H9 (cell line): ENCODE measurements at regions not wholly inside any gene's neighbourhood (a gene's known extent, or its start where the extent isn't known, plus 50 kb on each side); places are given as distances from the start of the nearest gene placed in this dataset.

Experiments used
- DNase-seq: peaks from one replicate; pipeline ENCODE4 v3.0.0-alpha.2; 2017
- H2AFZ ChIP-seq: one replicate; pipeline ENCODE4 v1.6.1; 2013; ENCODE audit warnings: mild to moderate bottlenecking, low read length, control low read depth, moderate library complexity
- H2AK5ac ChIP-seq: 2 replicates; pipeline ENCODE4 v1.6.1; 2013; ENCODE audit warnings: low read length, control low read depth, mixed read lengths; ENCODE audit not compliant: insufficient read length
- H2BK120ac ChIP-seq: one replicate; pipeline ENCODE4 v1.6.1; 2013; ENCODE audit warnings: low read depth, mild to moderate bottlenecking, low read length, control low read depth, inconsistent platforms; ENCODE audit not compliant: poor library complexity, severe bottlenecking
- H2BK12ac ChIP-seq: 2 replicates; pipeline ENCODE4 v1.6.1; 2013; ENCODE audit warnings: low read length, control low read depth, mixed read lengths, low read depth; ENCODE audit not compliant: insufficient read length
- H2BK15ac ChIP-seq: 2 replicates; pipeline ENCODE4 v1.6.1; 2013; ENCODE audit warnings: low read depth, low read length, control low read depth
- H2BK20ac ChIP-seq: one replicate; pipeline ENCODE4 v1.6.1; 2013; ENCODE audit warnings: low read depth, mild to moderate bottlenecking, low read length, control low read depth, inconsistent platforms; ENCODE audit not compliant: poor library complexity, severe bottlenecking
- H2BK5ac ChIP-seq: 2 replicates; pipeline ENCODE4 v1.6.1; 2013; ENCODE audit warnings: low read length, control low read depth, mixed read lengths; ENCODE audit not compliant: insufficient read length
- H3K14ac ChIP-seq: 2 replicates; pipeline ENCODE4 v1.6.1; 2013; ENCODE audit warnings: low read length, control low read depth; ENCODE audit not compliant: insufficient read depth
- H3K18ac ChIP-seq: 2 replicates; pipeline ENCODE4 v1.6.1; 2013; ENCODE audit warnings: low read depth, mild to moderate bottlenecking, mixed read lengths, low read length, control low read depth; ENCODE audit not compliant: insufficient read length
- H3K23ac ChIP-seq: 2 replicates; pipeline ENCODE4 v1.6.1; 2013; ENCODE audit warnings: low read length, control low read depth, mixed read lengths, low read depth; ENCODE audit not compliant: insufficient read length
- H3K23me2 ChIP-seq: 2 replicates; pipeline ENCODE4 v1.6.1; 2013; ENCODE audit warnings: low read depth, mild to moderate bottlenecking, mixed read lengths, low read length, control low read depth; ENCODE audit not compliant: insufficient read length, poor library complexity, severe bottlenecking
- H3K27ac ChIP-seq: 2 replicates; pipeline ENCODE4 v1.5.1; 2013; ENCODE audit warnings: low read length, control low read depth, mixed read lengths, low read depth; ENCODE audit not compliant: insufficient read length
- H3K27me3 ChIP-seq: 2 replicates; pipeline ENCODE4 v1.6.1; 2013; ENCODE audit warnings: low read length, control low read depth, inconsistent platforms; ENCODE audit not compliant: insufficient read depth
- H3K4ac ChIP-seq: 2 replicates; pipeline ENCODE4 v1.6.1; 2013; ENCODE audit warnings: low read depth, mild to moderate bottlenecking, control low read depth, inconsistent platforms, low read length, moderate library complexity
- H3K4me1 ChIP-seq: 2 replicates; pipeline ENCODE4 v1.6.1; 2013; ENCODE audit warnings: low read length, control low read depth, inconsistent platforms; ENCODE audit not compliant: insufficient read depth
- H3K4me2 ChIP-seq: 2 replicates; pipeline ENCODE4 v1.6.1; 2013; ENCODE audit warnings: low read length, control low read depth, mixed read lengths; ENCODE audit not compliant: insufficient read length, insufficient read depth
- H3K56ac ChIP-seq: 2 replicates; pipeline ENCODE4 v1.6.1; 2013; ENCODE audit warnings: low read depth, mild to moderate bottlenecking, mixed read lengths, low read length, control low read depth; ENCODE audit not compliant: insufficient read length
- H3K79me1 ChIP-seq: 2 replicates; pipeline ENCODE4 v1.6.1; 2013; ENCODE audit warnings: low read depth, mild to moderate bottlenecking, moderate library complexity, low read length, control low read depth, inconsistent platforms; ENCODE audit not compliant: insufficient read depth, poor library complexity, severe bottlenecking
- H3K79me2 ChIP-seq: 2 replicates; pipeline ENCODE4 v1.6.1; 2013; ENCODE audit warnings: low read length, control low read depth, inconsistent platforms; ENCODE audit not compliant: insufficient read depth
- H3K9ac ChIP-seq: 2 replicates; pipeline ENCODE4 v1.6.1; 2013; ENCODE audit warnings: low read length, control low read depth, mixed read lengths; ENCODE audit not compliant: insufficient read length; ENCODE audit errors: extremely low read depth
- H3K9me3 ChIP-seq: one replicate; pipeline ENCODE4 v1.6.1; 2013; ENCODE audit warnings: low read depth, low read length, inconsistent platforms; ENCODE audit not compliant: control insufficient read depth
- H3T11ph ChIP-seq: one replicate; pipeline ENCODE4 v1.6.1; 2013; ENCODE audit warnings: mild to moderate bottlenecking, low read length, control low read depth, inconsistent platforms
- H4K20me1 ChIP-seq: one replicate; pipeline ENCODE4 v1.6.1; 2013; ENCODE audit not compliant: control insufficient read depth, insufficient read length, insufficient read depth
- H4K5ac ChIP-seq: 2 replicates; pipeline ENCODE4 v1.6.1; 2013; ENCODE audit warnings: low read depth, mild to moderate bottlenecking, mixed read lengths, low read length, control low read depth; ENCODE audit not compliant: insufficient read length
- H4K8ac ChIP-seq: replicated peaks from 2 replicates; pipeline ENCODE4 v1.6.1; 2013; ENCODE audit warnings: low read length, control low read depth, mixed read lengths, low read depth; ENCODE audit not compliant: insufficient read length
- H4K91ac ChIP-seq: 2 replicates; pipeline ENCODE4 v1.6.1; 2013; ENCODE audit warnings: low read depth, mild to moderate bottlenecking, moderate library complexity, mixed read lengths, low read length, control low read depth; ENCODE audit not compliant: insufficient read length
- H3K27ac Mint-ChIP-seq, 3 experiments: 2 replicates in 2 of 3; 3 replicates in 1 of 3; pipeline ENCODE4 v1.8.0; 2020 to 2021; ENCODE audit warnings: mixed read lengths in 3 of 3, mild to moderate bottlenecking in 1 of 3, moderate library complexity in 1 of 3
- H3K27me3 Mint-ChIP-seq: 2 replicates; pipeline ENCODE4 v1.8.0; 2021; ENCODE audit warnings: low read depth, mild to moderate bottlenecking, moderate library complexity, mixed read lengths
- H3K36me3 Mint-ChIP-seq, 3 experiments: 2 replicates in 2 of 3; 3 replicates in 1 of 3; pipeline ENCODE4 v1.8.0; 2020 to 2021; ENCODE audit warnings: low read depth in 3 of 3, mixed read lengths in 3 of 3; ENCODE audit not compliant: insufficient read depth in 1 of 3
- H3K4me1 Mint-ChIP-seq, 2 experiments: 2 replicates each; pipeline ENCODE4 v1.8.0; 2020; ENCODE audit warnings: mixed read lengths in 2 of 2
- H3K4me3 Mint-ChIP-seq, 2 experiments: 2 replicates in 1 of 2; 3 replicates in 1 of 2; pipeline ENCODE4 v1.8.0; 2020 to 2021; ENCODE audit warnings: mild to moderate bottlenecking in 2 of 2, mixed read lengths in 2 of 2, moderate library complexity in 1 of 2
- H3K9me3 Mint-ChIP-seq, 2 experiments: 2 replicates in 1 of 2; 3 replicates in 1 of 2; pipeline ENCODE4 v1.8.0; 2020; ENCODE audit warnings: mild to moderate bottlenecking in 2 of 2, mixed read lengths in 2 of 2, moderate library complexity in 1 of 2
- CTCF ChIP-seq: fragments of 200-600 bp; sonication (generic); conservative IDR thresholded peaks from 3 replicates; pipeline ENCODE4 v1.8.0; 2021; ENCODE audit warnings: antibody characterized with exemption, mild to moderate bottlenecking
- WGBS: extraction: QIAGEN DNeasy Blood & Tissue Kit; methylation state at CpG from one replicate; pipeline ENCODE4 v1.1.7; 2013; ENCODE audit warnings: missing lambda C conversion rate, low lambda C conversion rate, mixed read lengths; ENCODE audit not compliant: insufficient read length; ENCODE audit errors: extremely low coverage; 5-methylcytosine and 5-hydroxymethylcytosine counted together

- no peak overlapping the region for H3K23ac ChIP-seq
- no peak overlapping the region for H3K4ac ChIP-seq
- no peak overlapping the region for H3K4me2 ChIP-seq
- no CpG with 5 or more reads among the region's 3 CpGs for WGBS
- Mint-ChIP-seq H3K4me3 (no peak overlapping the region), H3K9me3 (no peaks in the 10 kb centered on the region; a peak in 1 of 5 replicates), H3K27me3 (no peaks in the 10 kb centered on the region), H3K36me3 (no peaks in the 10 kb centered on the region), H3K4me1 (peaks cover 3 to 6% of the 10 kb centered on the region in 2 experiments; a peak in 3 of 4 replicates), H3K27ac (peak overlapping the region in 1 of 3 experiments; percentile 44; a peak in 2 of 7 replicates)
- H2AFZ ChIP-seq = no peak overlapping the region
- no peaks in the 10 kb centered on the region for H3K27me3 ChIP-seq
- H2BK5ac ChIP-seq = no peak overlapping the region
- H4K8ac ChIP-seq = no peak overlapping the region
- no peak overlapping the region for H2BK15ac ChIP-seq
- no peak overlapping the region for H3K14ac ChIP-seq
- no peaks in the 10 kb centered on the region for H3K79me2 ChIP-seq
- no peak overlapping the region for H2BK12ac ChIP-seq
- no peak overlapping the region for H4K5ac ChIP-seq
- H2AK5ac ChIP-seq = no peak overlapping the region
- H3K79me1 ChIP-seq = no peaks in the 10 kb centered on the region
- no peak overlapping the region for H4K91ac ChIP-seq
- no peak overlapping the region for H2BK20ac ChIP-seq
- no peaks in the 10 kb centered on the region for H3K4me1 ChIP-seq
- H3K27ac ChIP-seq = no peak overlapping the region
- H3T11ph ChIP-seq = no peak overlapping the region
- no peaks in the 10 kb centered on the region for H3K23me2 ChIP-seq
- H3K9ac ChIP-seq = no peak overlapping the region
- no peak overlapping the region for H3K18ac ChIP-seq
- no peaks in the 10 kb centered on the region for H3K9me3 ChIP-seq
- DNase-seq = no peak
- H3K56ac ChIP-seq = no peak overlapping the region
- H2BK120ac ChIP-seq = no peak overlapping the region
- H4K20me1 ChIP-seq = no peaks in the 10 kb centered on the region
- TF ChIP-seq CTCF = no peak
Observed at GRCh38 chr1:194114288-194114687, 927.9 kb upstream of the B3GALT2 start.
